HG03521 (cell line): ENCODE measurements at regions not wholly inside any gene's neighbourhood (a gene's known extent, or its start where the extent isn't known, plus 50 kb on each side); places are given as distances from the start of the nearest gene placed in this dataset.
"Not testable (repeated sequence)": the region's sequence is repeated elsewhere in the genome, so short reads cannot be mapped to it uniquely, and the experiment has no call there.

Experiments used
- ATAC-seq: cut with Tn5 transposase; IDR thresholded peaks from one replicate; pipeline ENCODE4 v1.9.1; 2021; ENCODE audit warnings: mild to moderate bottlenecking, moderate library complexity; ENCODE audit not compliant: unreplicated experiment

DNA sequence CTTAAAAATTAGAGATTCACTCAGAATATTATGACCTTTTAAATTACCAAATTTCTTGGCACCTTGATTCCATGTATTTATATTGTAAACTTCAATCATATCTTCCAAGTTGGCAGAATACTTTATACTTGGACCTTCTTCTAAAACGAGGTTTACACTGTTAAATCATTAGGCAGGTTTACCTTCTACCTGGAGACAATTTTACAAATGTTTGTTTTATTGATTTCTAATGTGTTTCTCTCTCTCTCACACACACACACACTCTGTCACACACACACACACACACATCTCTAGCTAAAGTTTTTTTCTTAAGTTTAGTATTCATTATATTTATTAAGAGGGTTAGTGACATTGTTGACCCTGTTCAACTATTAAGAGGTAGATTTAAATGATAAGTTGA lies 1155.6 kb downstream of the NSUN3 start:
- no peak for ATAC-seq

DNA sequence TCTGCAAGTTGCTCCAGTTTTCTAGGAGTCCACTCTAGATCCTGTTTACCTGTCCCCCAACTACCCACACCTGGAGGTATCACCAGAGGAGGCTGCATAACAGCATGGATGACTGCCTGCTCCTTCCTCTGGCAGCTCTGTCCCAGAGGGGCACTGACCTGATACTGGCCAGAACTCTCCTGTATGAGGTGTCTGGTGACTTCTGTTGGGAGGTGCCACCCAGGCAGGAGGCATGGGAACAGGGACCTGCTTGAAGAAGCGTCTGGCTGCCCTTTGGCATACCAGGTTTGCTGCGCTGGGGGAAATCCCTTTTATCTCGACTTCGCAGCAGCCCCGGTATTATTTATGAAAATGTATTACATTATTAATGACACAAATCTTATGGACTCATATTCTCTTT lies 1163.6 kb downstream of the NSUN3 start:
- ATAC-seq, result no peak

DNA sequence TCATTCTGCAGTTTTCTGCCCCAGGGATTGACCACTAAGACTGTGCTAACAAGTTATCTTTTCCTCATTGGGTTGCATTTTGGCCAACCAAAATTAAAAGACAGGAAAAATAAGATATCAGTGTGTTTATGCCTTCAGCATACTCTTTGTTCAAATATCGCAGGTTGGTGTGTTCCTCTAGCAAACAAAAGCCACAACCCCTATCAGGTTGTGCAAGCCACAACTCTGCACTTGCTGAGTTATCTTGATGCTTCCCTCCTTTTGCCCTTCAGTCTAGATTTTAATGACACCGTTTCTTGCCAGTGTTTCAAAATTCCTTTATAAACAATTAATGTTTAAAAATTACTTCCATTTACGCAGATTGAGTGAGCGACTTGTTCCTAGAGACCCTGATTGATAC lies 1164.2 kb downstream of the NSUN3 start:
- no peak for ATAC-seq

DNA sequence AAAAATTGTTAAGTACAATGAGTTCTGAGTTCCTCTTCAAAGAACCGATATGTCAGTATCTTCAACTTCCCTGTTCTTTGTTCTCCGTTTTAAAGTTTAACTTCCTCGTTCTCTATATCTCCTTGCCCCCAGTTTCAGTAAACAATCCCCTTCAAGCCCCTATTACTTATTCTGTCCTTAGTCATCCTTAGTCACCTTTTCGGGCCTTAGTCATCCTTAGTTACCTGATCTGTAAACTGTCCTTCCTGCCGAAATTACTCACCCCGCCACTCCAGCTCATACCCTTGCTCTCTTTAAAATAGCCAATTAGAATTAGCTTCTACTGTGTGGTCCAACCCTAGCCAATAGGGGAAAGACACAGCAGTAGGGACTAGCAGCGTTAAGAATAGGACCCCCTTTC lies 1165.6 kb downstream of the NSUN3 start:
- ATAC-seq, result no peak

DNA sequence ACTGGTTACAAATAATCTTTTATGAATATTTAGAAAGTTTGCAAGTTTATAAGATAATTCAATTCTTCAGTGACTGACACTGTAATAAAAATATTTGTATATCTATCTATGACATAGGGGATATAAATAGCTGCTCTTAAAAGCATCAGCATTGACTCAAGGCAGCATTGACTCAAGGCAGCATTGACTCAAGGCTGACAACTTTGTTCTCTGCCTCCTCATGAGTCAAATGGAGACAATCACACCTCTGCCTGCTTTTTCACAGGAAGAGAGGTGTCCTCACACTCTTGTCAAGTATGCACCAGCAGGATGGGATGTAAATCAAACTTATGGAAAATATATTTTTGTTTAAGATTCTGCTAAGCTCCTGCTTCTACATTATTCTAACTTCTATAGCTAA lies 1173.1 kb downstream of the NSUN3 start:
- no peak for ATAC-seq

DNA sequence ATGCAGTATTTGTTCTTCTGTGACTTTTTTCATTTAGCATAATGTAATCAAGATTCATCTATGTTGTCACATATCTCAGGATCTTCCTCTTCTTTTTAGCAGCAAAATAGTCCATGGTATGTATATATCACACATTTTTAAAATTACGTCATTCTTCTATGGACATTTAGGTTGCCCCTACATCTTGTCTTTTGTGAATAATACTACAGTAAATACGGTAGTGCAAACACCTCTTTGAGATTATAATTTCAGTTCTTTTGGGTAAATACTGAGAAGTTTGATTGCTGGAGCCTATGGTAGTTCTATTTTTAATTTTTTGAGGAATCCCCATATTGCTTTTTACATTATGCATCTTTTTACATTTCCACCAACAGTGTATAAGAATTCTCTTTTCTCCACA lies 1174.9 kb downstream of the NSUN3 start:
- ATAC-seq, result no peak

DNA sequence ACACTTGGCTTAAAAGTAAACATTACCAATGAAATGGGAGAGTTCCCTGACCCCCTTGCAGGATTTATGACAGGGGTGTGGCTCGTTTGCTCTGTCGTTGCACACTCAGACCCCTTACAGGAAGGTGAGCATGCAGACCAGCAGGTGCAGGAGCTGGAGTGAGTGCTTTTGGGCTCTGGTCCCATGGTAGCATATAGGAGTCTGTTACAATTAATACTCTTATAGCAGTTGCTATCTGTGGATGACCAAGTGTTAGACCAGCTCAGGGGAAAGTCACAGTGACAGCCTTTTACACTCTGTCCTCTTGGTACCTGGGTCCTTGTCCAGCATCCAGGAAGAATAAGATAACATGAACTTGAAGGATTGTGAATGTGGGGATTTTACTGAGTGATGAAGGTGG lies 1177.5 kb downstream of the NSUN3 start:
- no peak for ATAC-seq

DNA sequence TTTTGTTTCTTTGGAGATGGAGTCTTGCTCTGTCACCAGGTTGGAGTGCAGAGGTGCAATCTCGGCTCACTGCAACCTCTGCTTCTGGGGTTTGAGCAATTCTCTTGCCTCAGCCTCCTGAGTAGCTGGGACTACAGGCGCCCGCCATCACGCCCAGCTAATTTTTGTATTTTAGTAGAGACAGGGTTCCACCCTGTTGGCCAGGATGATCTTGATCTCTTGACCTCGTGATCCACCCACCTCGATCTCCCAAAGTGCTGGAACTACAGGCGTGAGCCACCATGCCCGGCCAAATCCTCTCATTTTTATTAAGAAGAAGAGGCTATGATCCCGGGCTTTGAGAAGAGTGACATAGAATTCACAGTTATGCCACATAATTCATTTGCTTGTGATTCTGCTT lies 1178.4 kb downstream of the NSUN3 start:
- not testable (repeated sequence) for ATAC-seq

DNA sequence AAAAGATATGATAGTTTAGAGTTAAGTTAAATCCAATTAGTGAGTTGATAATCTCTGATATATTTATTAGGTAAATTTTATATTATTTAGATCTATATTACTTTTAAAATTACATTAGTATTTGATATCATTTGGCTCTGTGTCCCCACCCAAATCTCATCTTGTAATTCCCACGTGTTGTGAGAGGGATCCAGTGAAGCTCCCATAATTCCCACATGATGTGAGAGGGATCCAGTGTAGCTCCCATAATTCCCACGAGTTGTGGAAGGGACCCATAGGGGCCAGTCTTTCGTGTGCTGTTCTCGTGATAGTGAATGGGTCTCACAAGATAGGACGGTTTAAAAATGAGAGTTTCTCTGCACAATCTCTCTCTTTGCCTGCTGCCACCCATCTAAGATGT lies 1183.6 kb downstream of the NSUN3 start:
- ATAC-seq, result no peak

DNA sequence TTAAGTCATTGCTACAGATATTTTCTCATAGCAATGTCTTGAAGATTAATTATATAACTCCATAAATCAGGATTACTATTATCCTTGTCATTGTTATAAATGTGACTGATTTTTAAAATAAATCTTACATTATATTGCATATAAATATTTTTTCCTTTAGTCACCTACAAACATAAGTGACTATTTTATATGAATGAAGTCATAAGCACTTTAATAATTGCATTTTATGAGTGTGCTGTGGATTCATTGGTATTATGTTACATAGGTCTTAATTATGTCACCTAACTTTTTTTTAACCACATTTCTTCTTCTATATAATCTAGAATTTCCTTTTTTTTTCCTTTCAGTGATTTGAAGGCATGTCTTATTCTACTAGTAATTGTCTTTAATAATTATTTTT lies 1191.2 kb downstream of the NSUN3 start:
- ATAC-seq, result no peak

DNA sequence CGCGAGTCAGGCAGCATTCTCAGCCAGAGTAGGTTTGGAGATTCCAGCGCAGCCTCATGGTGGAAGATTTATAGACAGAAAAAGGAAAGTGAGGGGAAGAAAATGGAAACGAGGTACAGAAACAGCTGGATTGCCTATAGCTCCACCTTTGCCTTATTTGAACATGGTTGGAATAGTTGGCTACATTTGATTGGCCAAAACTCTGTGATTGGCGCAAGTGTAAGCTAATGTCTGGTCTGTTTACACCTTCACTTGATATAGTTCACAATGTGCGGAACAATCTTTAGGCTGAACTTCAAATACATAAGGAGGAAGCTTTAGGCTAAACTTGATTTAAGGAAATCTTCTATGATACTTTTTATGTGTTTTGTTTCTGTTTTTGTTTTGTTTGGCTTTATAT lies 1191.9 kb downstream of the NSUN3 start:
- no peak for ATAC-seq

DNA sequence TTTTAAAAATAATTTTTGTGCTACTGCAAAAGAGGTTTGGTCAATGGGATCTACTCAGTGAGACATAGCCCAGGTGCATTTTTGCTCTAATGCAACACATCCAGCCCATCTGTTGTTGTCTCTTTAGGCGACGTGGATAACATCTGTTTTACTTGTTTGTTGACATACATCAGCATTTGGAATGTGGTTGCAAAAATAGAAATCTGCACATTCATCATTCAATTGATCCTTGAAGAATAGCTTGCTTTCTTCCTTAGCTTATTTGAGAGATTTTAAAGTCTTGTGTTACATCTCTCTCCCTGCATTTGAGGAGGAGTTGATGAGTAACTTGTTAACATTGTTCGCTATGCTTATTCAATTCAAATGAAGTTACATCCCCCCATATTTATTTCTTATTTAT lies 1202.3 kb downstream of the NSUN3 start:
- ATAC-seq, result no peak

DNA sequence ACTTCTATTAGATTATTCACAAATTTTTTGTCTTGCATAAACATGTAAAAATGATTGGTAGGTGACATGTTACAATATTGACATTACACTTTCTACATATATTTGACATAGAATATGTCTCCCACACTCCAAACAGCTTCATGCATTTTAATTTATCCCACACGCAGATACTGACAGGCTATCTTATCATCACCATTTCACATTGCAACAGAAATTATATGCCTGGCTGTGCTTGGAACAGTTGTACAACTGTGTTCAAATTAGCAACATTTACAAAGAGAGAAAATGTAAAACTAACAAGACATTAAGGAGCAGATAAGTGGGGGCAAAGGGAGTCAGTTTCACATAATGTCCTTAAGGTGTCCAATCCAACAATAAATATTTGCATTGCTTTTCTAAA lies 1208.5 kb downstream of the NSUN3 start:
- no peak for ATAC-seq

DNA sequence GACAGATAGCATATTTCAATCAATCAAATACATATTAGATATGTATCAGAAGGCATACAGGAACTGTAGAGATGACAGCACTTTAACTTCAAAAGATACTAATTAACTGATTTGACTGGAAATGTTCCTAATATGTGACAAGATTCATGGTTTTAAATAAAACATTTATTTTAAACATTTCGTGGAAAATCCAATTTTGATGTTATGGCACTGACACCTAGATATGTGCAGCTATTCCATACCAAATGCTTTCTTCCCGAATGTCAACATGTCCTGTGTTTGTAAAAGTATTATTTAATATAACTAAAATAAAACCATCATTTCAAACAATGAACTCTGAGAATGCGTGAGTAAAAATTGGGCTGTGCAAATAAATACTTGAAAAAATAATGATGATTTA lies 1209.3 kb downstream of the NSUN3 start:
- ATAC-seq, result no peak

DNA sequence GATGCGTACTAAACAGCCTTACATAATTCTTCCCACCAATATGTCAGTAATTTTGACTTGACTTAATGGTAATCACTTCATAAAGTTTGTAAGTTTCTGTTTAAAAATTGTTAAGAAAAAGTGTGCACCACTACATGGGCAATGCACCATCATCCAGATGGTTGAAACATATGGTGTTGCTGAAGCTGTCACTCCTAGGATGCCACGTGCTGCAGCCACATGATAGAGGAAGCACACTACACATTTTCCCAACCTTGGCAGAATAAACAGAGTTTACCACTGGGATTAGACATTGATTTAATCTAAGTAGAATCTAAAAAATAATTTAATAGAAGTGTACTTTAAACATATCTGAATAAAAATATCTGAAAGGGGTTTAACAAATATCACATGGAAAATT lies 1209.9 kb downstream of the NSUN3 start:
- no peak for ATAC-seq

DNA sequence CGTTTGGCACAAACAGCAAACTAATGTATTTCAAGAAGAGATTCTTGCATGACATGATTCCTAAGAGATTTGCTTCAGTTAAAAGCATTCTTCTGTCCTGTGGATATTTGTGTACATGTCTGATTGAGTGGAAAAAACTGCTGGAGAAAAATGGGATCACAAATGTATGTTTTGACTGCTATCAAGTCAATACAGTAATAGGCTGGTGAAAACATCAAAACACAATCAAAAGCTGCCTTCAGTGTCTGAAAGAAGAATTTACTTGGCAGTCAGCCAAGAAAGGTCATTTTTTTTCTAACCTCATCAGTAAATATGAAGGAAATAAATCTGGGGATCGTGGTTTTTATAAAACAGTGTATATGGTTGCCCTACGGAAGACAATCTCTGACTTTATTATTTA lies 1214.8 kb downstream of the NSUN3 start:
- ATAC-seq, result no peak

DNA sequence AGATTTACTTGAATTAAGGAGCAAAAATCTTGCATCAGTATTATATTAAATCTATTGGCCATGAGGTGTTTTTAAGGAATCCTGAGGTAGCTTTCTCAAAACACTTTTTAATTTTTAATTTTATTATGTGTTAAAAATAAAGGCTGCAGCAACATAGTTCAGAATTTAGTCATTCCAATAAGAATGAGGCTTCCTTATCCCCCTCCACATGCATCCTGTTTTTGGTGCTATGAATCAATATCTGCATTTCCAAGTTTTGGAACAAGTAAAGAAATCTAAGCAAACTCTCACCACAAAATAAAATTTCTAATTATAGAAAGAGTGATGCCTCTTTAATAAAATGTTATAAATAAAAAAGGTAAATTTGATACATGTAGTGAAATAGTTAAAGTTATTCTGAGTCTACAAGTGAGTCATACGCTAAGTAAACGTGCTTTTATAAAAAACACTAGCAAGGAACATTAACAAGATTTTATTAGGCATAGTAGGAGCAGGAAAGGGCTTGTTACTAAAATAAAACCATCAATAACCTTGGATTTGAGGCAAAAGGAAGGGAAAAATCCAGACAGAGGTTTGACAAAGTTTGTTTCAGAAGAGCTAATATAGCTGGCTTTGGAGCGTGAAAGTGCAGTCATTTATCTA lies 1218.0 kb downstream of the NSUN3 start:
- ATAC-seq, result no peak

DNA sequence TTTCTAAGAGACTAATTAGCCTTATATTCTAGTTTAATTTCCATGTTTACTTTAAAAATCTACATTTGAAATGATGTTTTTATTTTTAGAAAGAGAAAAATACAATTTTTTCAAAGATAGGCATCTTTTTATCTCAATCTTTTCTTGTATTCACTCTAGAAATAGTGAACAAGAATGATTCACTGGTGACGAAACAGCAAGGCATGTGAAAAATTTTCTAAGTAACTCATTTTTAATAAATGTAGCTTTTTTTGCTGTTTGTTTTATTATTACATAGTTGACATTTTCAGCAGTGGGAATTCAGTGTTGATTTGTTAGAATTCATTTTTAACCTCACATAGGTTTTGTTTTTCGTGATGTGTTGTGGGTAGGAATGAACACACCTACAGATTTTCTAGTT lies 1226.4 kb downstream of the NSUN3 start:
- ATAC-seq, result no peak

DNA sequence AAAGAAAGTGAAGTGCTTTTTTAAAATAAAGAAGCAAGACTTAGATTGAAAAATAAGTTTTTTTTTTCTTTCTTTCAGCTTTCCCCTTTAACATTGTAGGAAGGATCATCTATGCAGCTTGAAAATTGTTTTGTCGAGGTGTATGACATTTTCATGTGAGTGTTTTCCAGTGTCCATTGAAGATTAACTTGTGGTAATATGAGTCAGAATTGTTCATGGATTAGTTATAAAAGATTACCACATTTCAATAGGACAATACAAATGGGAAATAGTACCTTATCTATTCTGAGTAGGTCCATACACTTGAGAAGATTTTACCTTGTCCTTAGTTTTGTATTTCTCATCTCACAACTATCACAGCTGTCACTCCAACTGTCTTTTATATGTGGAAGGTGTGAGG lies 1234.7 kb downstream of the NSUN3 start:
- ATAC-seq, result no peak

DNA sequence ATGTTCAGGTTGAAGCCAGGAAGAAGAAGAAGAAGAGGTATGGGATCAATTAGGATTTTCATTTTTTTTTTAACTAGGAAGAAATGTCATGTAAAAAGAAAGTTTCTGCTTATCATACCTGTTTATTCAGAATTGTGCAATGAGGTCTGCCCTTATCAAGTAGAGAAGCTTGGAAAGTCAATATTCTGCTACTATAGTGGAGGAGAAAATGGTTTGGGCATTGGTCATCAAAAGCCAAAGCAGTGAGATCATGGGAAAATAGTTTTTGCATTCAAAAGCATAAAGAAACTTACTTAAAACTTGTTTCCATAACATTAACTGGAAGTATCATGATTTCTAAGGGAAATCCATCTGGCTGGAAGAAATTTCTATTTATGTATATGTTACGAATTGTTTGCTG lies 1239.2 kb downstream of the NSUN3 start:
- ATAC-seq, result no peak

DNA sequence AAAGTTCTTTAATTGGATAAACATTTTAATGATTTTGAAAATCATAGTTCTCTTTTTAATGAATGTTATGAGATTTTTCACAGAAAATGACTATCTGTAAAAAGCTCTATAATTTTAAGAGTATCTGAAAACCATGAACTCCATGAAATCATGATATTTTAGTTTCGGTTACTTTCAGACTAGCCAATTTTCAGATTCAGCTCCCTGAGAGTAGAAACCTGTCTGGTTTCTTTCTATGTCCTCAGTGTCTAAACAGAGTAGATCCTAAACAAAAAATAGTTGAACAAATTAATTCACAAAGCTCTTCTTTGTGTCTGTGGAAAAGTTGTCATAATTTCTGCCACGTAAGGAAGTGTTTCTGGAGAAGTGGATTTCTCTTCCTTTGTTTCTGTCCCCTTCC lies 1247.7 kb downstream of the NSUN3 start:
- no peak for ATAC-seq

DNA sequence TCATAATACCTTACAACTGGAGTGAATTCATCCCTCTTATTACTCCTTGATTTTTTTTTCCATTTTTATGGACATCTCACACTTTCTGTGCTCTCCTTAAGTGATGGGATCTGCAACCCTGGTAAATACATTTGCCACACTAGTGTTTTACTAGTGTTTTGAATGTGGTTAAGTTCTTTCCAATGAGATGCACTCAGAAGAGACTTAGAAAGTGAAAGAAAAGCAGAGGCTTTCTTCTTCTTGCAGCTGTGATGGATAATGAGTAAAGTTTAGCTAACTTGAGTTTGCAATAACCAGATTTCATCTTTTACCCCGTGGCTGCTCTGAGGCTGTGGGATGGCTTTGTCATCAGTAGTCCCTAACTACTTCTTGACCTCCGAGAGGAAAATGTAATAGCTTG lies 1248.4 kb downstream of the NSUN3 start:
- no peak for ATAC-seq

DNA sequence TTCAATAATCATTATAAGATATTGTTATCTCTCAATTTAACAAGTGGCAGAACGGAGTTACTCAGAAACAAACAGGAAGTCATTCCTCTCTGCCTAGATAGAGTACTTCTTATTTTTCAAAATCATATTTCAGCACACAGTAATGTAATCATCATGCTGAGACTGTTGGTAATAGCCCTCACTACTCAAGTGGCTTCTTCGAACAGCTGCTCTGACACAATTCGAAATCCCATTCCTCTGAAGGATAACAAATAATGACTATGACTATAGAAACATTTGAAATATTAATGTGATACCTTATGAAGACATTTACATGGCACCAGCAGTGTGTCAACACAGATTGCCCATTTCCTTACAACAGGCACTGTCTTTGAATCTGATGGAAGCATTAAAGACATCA lies 1249.8 kb downstream of the NSUN3 start:
- no peak for ATAC-seq
